GM18867 (cell line): ENCODE measurements at regions not wholly inside any gene's neighbourhood (a gene's known extent, or its start where the extent isn't known, plus 50 kb on each side); places are given as distances from the start of the nearest gene placed in this dataset.

Experiments
- ATAC-seq: cut with Tn5 transposase; IDR thresholded peaks from one replicate; pipeline ENCODE4 v1.9.1; 2021; ENCODE audit warnings: mild to moderate bottlenecking, moderate library complexity; ENCODE audit not compliant: unreplicated experiment

GRCh38 chr3:106206613-106207012 is 337.8 kb upstream of the CBLB start:
- peak; percentile 38 for ATAC-seq

- ATAC-seq, result no peak
Measured at GRCh38 chr3:106208251-106208650, 339.4 kb upstream of the CBLB start.

- no peak for ATAC-seq
Measured at GRCh38 chr3:106208967-106209366, 340.2 kb upstream of the CBLB start.

GRCh38 chr3:106209482-106209881 is 340.7 kb upstream of the CBLB start:
- no peak for ATAC-seq

GRCh38 chr3:106210923-106211322 is 342.1 kb upstream of the CBLB start:
- no peak for ATAC-seq

- ATAC-seq, result no peak
Measured at GRCh38 chr3:106212665-106213222, 343.9 kb upstream of the CBLB start.

GRCh38 chr3:106213954-106214353 is 345.1 kb upstream of the CBLB start:
- peak; percentile 50 for ATAC-seq

GRCh38 chr3:106214641-106215040 is 345.8 kb upstream of the CBLB start:
- no peak for ATAC-seq

GRCh38 chr3:106215047-106215446 is 346.2 kb upstream of the CBLB start:
- no peak for ATAC-seq

GRCh38 chr3:106217745-106218144 is 348.9 kb upstream of the CBLB start:
- ATAC-seq, result no peak

- no peak for ATAC-seq
Measured at GRCh38 chr3:106227068-106227467, 358.3 kb upstream of the CBLB start.

- ATAC-seq, result no peak
Measured at GRCh38 chr3:106228271-106228670, 359.5 kb upstream of the CBLB start.

- ATAC-seq, result no peak
Measured at GRCh38 chr3:106229495-106230278, 360.9 kb upstream of the CBLB start.

- no peak for ATAC-seq
Measured at GRCh38 chr3:106231086-106231485, 362.3 kb upstream of the CBLB start.

- no peak for ATAC-seq
Measured at GRCh38 chr3:106232956-106233355, 364.1 kb upstream of the CBLB start.

- ATAC-seq, result no peak
Measured at GRCh38 chr3:106239195-106239697, 370.4 kb upstream of the CBLB start.

- no peak for ATAC-seq
Measured at GRCh38 chr3:106241593-106241992, 372.8 kb upstream of the CBLB start.

- peak; percentile 95 for ATAC-seq
Measured at GRCh38 chr3:106242781-106243180, 374.0 kb upstream of the CBLB start.

- ATAC-seq, result no peak
Measured at GRCh38 chr3:106245400-106245799, 376.6 kb upstream of the CBLB start.

GRCh38 chr3:106247902-106248684 is 379.3 kb upstream of the CBLB start:
- peak; percentile 83 for ATAC-seq

GRCh38 chr3:106249159-106249558 is 380.3 kb upstream of the CBLB start:
- no peak for ATAC-seq

- no peak for ATAC-seq
Measured at GRCh38 chr3:106249981-106250380, 381.2 kb upstream of the CBLB start.
